ENCODE measurements at regions not wholly inside any gene's neighbourhood (a gene's known extent, or its start where the extent isn't known, plus 50 kb on each side); places are given as distances from the start of the nearest gene placed in this dataset.

- CTCF ChIA-PET: no interaction called here
Observed at GRCh38 chr18:38663682-38664081, 1098.1 kb upstream of the CELF4 start.

GRCh38 chr18:38663270-38663669, 1097.7 kb upstream of the CELF4 start:
- no peaks in the 10 kb centered on the region for H3K36me3 ChIP-seq (ENCODE audit: control insufficient read depth in 2 of 2, extremely low read depth in 1 of 2, insufficient read depth in 1 of 2, low read length in 1 of 2)

More at GRCh38 chr18:38663682-38664081, 1098.1 kb upstream of the CELF4 start:
- Histone ChIP-seq H3K27me3 (replicated peaks in 1 of 2; ENCODE audit: control insufficient read depth in 2 of 2, extremely low read depth in 1 of 2, insufficient read depth in 2 of 2, low read length in 1 of 2) (no peaks in the 10 kb centered on the region), H3K36me3 (ENCODE audit: control insufficient read depth in 2 of 2, extremely low read depth in 1 of 2, insufficient read depth in 1 of 2, low read length in 1 of 2) (no peaks in the 10 kb centered on the region), H3K9me3 (no peaks in the 10 kb centered on the region), H3K4me3 (ENCODE audit: control insufficient read depth in 1 of 2, extremely low read depth in 1 of 2, low read length in 1 of 2) (no peak overlapping the region), H3K27ac (ENCODE audit: low read length) (no peak overlapping the region), H3K4me1 (ENCODE audit: control insufficient read depth in 1 of 2, extremely low read depth in 1 of 2, insufficient read depth in 2 of 2, low read length in 2 of 2) (no peaks in the 10 kb centered on the region)
- Mint-ChIP-seq H3K27me3 (no peaks in the 10 kb centered on the region), H3K4me3 (no peak overlapping the region), H3K27ac (no peak overlapping the region), H3K4me1 (peaks cover 0 to 6% (median 0%) of the 10 kb centered on the region in 3 donors), H3K9me3 (peaks cover 0 to 7% (median 2%) of the 10 kb centered on the region in 3 donors), H3K36me3 (no peaks in the 10 kb centered on the region)
- POLR2A ChIA-PET: no interaction called here
- DNase-seq (no peak), ATAC-seq (replicated peaks in 1 of 4) (no peak)
- 17% methylated on average over 1 of the region's 1 CpG for WGBS (ENCODE audit: insufficient coverage)

GRCh38 chr18:38654946-38655345, 1089.3 kb upstream of the CELF4 start:
- no peaks in the 10 kb centered on the region for H3K27me3 ChIP-seq (replicated peaks in 1 of 2; ENCODE audit: control insufficient read depth in 2 of 2, extremely low read depth in 1 of 2, insufficient read depth in 2 of 2, low read length in 1 of 2)
- Mint-ChIP-seq H3K27me3 (no peaks in the 10 kb centered on the region), H3K9me3 (peaks cover 0 to 4% (median 0%) of the 10 kb centered on the region in 3 donors), H3K27ac (no peak overlapping the region), H3K4me3 (no peak overlapping the region), H3K4me1 (no peaks in the 10 kb centered on the region), H3K36me3 (no peaks in the 10 kb centered on the region)
- ChIA-PET POLR2A (no interaction called here), CTCF (no interaction called here)
- H3K9me3 ChIP-seq: no peaks in the 10 kb centered on the region
- no peaks in the 10 kb centered on the region for H3K4me1 ChIP-seq (ENCODE audit: control insufficient read depth in 1 of 2, extremely low read depth in 1 of 2, insufficient read depth in 2 of 2, low read length in 2 of 2)
- H3K27ac ChIP-seq (ENCODE audit: low read length): no peak overlapping the region
- no peak overlapping the region for H3K4me3 ChIP-seq (ENCODE audit: control insufficient read depth in 1 of 2, extremely low read depth in 1 of 2, low read length in 1 of 2)
- DNase-seq: no peak
- no peaks in the 10 kb centered on the region for H3K36me3 ChIP-seq (ENCODE audit: control insufficient read depth in 2 of 2, extremely low read depth in 1 of 2, insufficient read depth in 1 of 2, low read length in 1 of 2)
- 83% methylated on average over 6 of the region's 8 CpGs for WGBS (ENCODE audit: insufficient coverage)
- ATAC-seq (replicated peaks in 1 of 4): no peak

More at GRCh38 chr18:38663270-38663669, 1097.7 kb upstream of the CELF4 start:
- Mint-ChIP-seq H3K27ac (no peak overlapping the region), H3K36me3 (no peaks in the 10 kb centered on the region), H3K9me3 (peaks cover 0 to 7% (median 2%) of the 10 kb centered on the region in 3 donors), H3K4me1 (peaks cover 0 to 6% (median 0%) of the 10 kb centered on the region in 3 donors), H3K27me3 (no peaks in the 10 kb centered on the region), H3K4me3 (no peak overlapping the region)
- Histone ChIP-seq H3K27ac (ENCODE audit: low read length) (no peak overlapping the region), H3K4me3 (ENCODE audit: control insufficient read depth in 1 of 2, extremely low read depth in 1 of 2, low read length in 1 of 2) (no peak overlapping the region), H3K4me1 (ENCODE audit: control insufficient read depth in 1 of 2, extremely low read depth in 1 of 2, insufficient read depth in 2 of 2, low read length in 2 of 2) (no peaks in the 10 kb centered on the region), H3K27me3 (replicated peaks in 1 of 2; ENCODE audit: control insufficient read depth in 2 of 2, extremely low read depth in 1 of 2, insufficient read depth in 2 of 2, low read length in 1 of 2) (no peaks in the 10 kb centered on the region), H3K9me3 (no peaks in the 10 kb centered on the region)
- DNase-seq (no peak), ATAC-seq (replicated peaks in 1 of 4) (no peak)
- ChIA-PET CTCF (no interaction called here), POLR2A (no interaction called here)

GRCh38 chr18:38651736-38652135, 1086.1 kb upstream of the CELF4 start:
- POLR2A ChIA-PET: interaction anchor here in 1 of 2 donors (0.6 to 0.7 kb wide), 2 partner anchors 83 to 94 kb away, joined by 3 to 4 read pairs; no protein-coding TSS in a partner anchor
- Histone ChIP-seq H3K9me3 (no peaks in the 10 kb centered on the region), H3K27me3 (replicated peaks in 1 of 2; ENCODE audit: control insufficient read depth in 2 of 2, extremely low read depth in 1 of 2, insufficient read depth in 2 of 2, low read length in 1 of 2) (no peaks in the 10 kb centered on the region), H3K36me3 (ENCODE audit: control insufficient read depth in 2 of 2, extremely low read depth in 1 of 2, insufficient read depth in 1 of 2, low read length in 1 of 2) (no peaks in the 10 kb centered on the region), H3K27ac (ENCODE audit: low read length) (no peak overlapping the region), H3K4me3 (ENCODE audit: control insufficient read depth in 1 of 2, extremely low read depth in 1 of 2, low read length in 1 of 2) (no peak overlapping the region), H3K4me1 (ENCODE audit: control insufficient read depth in 1 of 2, extremely low read depth in 1 of 2, insufficient read depth in 2 of 2, low read length in 2 of 2) (no peaks in the 10 kb centered on the region)
- WGBS (ENCODE audit: insufficient coverage): 80% methylated on average over 2 of the region's 4 CpGs
- CTCF ChIA-PET: no interaction called here
- Mint-ChIP-seq H3K27ac (no peak overlapping the region), H3K4me3 (no peak overlapping the region), H3K36me3 (no peaks in the 10 kb centered on the region), H3K27me3 (no peaks in the 10 kb centered on the region), H3K9me3 (peaks cover 0 to 4% (median 0%) of the 10 kb centered on the region in 3 donors), H3K4me1 (no peaks in the 10 kb centered on the region)
- DNase-seq: no peak
- ATAC-seq (replicated peaks in 1 of 4): no peak

GRCh38 chr18:38648179-38648578, 1082.6 kb upstream of the CELF4 start:
- ATAC-seq (replicated peaks in 1 of 4) (no peak), DNase-seq (no peak)
- no CpG with 5 or more reads among the region's 1 CpG for WGBS (ENCODE audit: insufficient coverage)
- H3K9me3 ChIP-seq: no peaks in the 10 kb centered on the region
- H3K27ac ChIP-seq (ENCODE audit: low read length): no peak overlapping the region
- H3K27ac Mint-ChIP-seq: no peak overlapping the region
- peaks cover 0 to 4% (median 0%) of the 10 kb centered on the region in 3 donors for H3K9me3 Mint-ChIP-seq
- H3K27me3 Mint-ChIP-seq: no peaks in the 10 kb centered on the region
- ChIA-PET POLR2A (no interaction called here), CTCF (no interaction called here)
- no peaks in the 10 kb centered on the region for H3K36me3 ChIP-seq (ENCODE audit: control insufficient read depth in 2 of 2, extremely low read depth in 1 of 2, insufficient read depth in 1 of 2, low read length in 1 of 2)
- H3K36me3 Mint-ChIP-seq: no peaks in the 10 kb centered on the region
- H3K27me3 ChIP-seq (replicated peaks in 1 of 2; ENCODE audit: control insufficient read depth in 2 of 2, extremely low read depth in 1 of 2, insufficient read depth in 2 of 2, low read length in 1 of 2): no peaks in the 10 kb centered on the region
- H3K4me3 ChIP-seq (ENCODE audit: control insufficient read depth in 1 of 2, extremely low read depth in 1 of 2, low read length in 1 of 2): no peak overlapping the region
- no peaks in the 10 kb centered on the region for H3K4me1 Mint-ChIP-seq
- no peak overlapping the region for H3K4me3 Mint-ChIP-seq
- H3K4me1 ChIP-seq (ENCODE audit: control insufficient read depth in 1 of 2, extremely low read depth in 1 of 2, insufficient read depth in 2 of 2, low read length in 2 of 2): no peaks in the 10 kb centered on the region

- H3K27ac ChIP-seq (ENCODE audit: low read length): no peak overlapping the region
- H3K27me3 ChIP-seq (replicated peaks in 1 of 2; ENCODE audit: control insufficient read depth in 2 of 2, extremely low read depth in 1 of 2, insufficient read depth in 2 of 2, low read length in 1 of 2): no peaks in the 10 kb centered on the region
- no peaks in the 10 kb centered on the region for H3K4me1 Mint-ChIP-seq
- H3K9me3 ChIP-seq: no peaks in the 10 kb centered on the region
- no peak overlapping the region for H3K4me3 Mint-ChIP-seq
- peaks cover 0 to 5% (median 0%) of the 10 kb centered on the region in 3 donors for H3K9me3 Mint-ChIP-seq
- H3K27me3 Mint-ChIP-seq: no peaks in the 10 kb centered on the region
- no peaks in the 10 kb centered on the region for H3K4me1 ChIP-seq (ENCODE audit: control insufficient read depth in 1 of 2, extremely low read depth in 1 of 2, insufficient read depth in 2 of 2, low read length in 2 of 2)
- ChIA-PET CTCF (no interaction called here), POLR2A (no interaction called here)
- H3K27ac Mint-ChIP-seq: no peak overlapping the region
- ATAC-seq (replicated peaks in 1 of 4) (no peak), DNase-seq (no peak)
- H3K4me3 ChIP-seq (ENCODE audit: control insufficient read depth in 1 of 2, extremely low read depth in 1 of 2, low read length in 1 of 2): no peak overlapping the region
- H3K36me3 Mint-ChIP-seq: no peaks in the 10 kb centered on the region
- H3K36me3 ChIP-seq (ENCODE audit: control insufficient read depth in 2 of 2, extremely low read depth in 1 of 2, insufficient read depth in 1 of 2, low read length in 1 of 2): no peaks in the 10 kb centered on the region
Observed at GRCh38 chr18:38646296-38646695, 1080.7 kb upstream of the CELF4 start.

All from T-cell (primary cell).